ENCODE measurements at regions not wholly inside any gene's neighbourhood (a gene's known extent, or its start where the extent isn't known, plus 50 kb on each side); places are given as distances from the start of the nearest gene placed in this dataset.

DNA sequence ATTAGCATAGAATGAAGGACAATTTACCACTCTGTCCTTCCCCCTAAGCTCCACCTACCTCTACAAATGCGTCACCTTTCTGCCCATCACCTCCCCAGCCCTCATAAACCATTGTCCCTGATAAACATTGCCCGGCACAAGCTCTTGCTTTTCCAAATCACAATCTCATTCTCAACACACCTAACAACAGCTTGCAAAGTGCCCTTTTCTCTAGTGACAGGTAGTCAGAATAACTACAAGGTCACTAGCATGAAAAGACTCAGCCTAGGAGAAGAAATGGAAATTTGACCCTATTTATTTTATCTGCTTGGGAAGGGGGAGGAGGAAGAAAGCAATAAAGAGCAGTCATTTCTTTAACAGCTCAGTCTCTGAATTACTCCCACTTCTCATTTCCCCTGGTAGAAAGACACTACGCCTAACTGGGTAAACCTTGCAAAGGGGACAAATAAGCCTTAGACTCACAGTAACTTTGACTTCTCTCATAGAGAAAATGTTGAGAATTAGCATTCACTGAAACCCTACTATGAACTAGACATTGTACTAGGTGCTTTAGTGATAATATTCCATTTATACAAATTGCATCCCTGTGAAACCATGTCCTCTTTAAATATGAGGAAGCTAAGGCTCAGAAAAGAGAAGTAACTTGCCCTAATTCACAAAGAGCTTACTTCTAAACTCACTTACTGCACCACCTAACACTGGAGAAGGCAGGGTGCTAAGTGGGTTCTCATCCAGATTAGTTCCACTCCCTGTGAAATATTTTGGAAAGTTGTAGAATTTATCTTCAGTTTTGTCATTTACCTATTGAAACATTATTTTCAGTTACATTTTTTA is 116.2 kb upstream of the FNDC3A start:
- Mint-ChIP-seq H3K27me3 (no peaks in the 10 kb centered on the region), H3K4me3 (peak overlapping the region in 2 of 4 donors; percentile 5 to 21), H3K4me1 (peaks cover 0 to 13% (median 9%) of the 10 kb centered on the region in 4 donors), H3K36me3 (no peaks in the 10 kb centered on the region), H3K9me3 (peaks cover 0 to 2% (median 0%) of the 10 kb centered on the region in 7 donors), H3K27ac (peak overlapping the region in 1 of 3 donors; percentile 74)
- ATAC-seq (ENCODE audit: low read depth in 2 of 2) (no peak), DNase-seq (no peak)
- Histone ChIP-seq H3K36me3 (ENCODE audit: control insufficient read depth, insufficient read depth, low read length) (no peaks in the 10 kb centered on the region), H3K4me1 (ENCODE audit: control insufficient read depth, insufficient read depth, low read length, poor library complexity, severe bottlenecking) (no peaks in the 10 kb centered on the region), H3K27me3 (ENCODE audit: control insufficient read depth, insufficient read depth, low read length) (no peaks in the 10 kb centered on the region), H3K9me3 (ENCODE audit: control insufficient read depth in 2 of 2, low read length in 2 of 2) (no peaks in the 10 kb centered on the region), H3K27ac (ENCODE audit: insufficient read depth, low read length, poor library complexity, severe bottlenecking) (no peak overlapping the region), H3K4me3 (ENCODE audit: low read depth, low read length) (no peak overlapping the region)

GRCh38 chr13:48860364-48860763 is 115.3 kb upstream of the FNDC3A start:
- no peak for ATAC-seq (ENCODE audit: low read depth in 2 of 2)
- Mint-ChIP-seq H3K27me3 (no peaks in the 10 kb centered on the region), H3K27ac (no peak overlapping the region), H3K36me3 (no peaks in the 10 kb centered on the region), H3K9me3 (peaks cover 0 to 2% (median 0%) of the 10 kb centered on the region in 7 donors), H3K4me3 (no peak overlapping the region), H3K4me1 (peaks cover 0 to 13% (median 9%) of the 10 kb centered on the region in 4 donors)
- H3K4me1 ChIP-seq (ENCODE audit: control insufficient read depth, insufficient read depth, low read length, poor library complexity, severe bottlenecking): no peaks in the 10 kb centered on the region
- no peak overlapping the region for H3K27ac ChIP-seq (ENCODE audit: insufficient read depth, low read length, poor library complexity, severe bottlenecking)
- H3K4me3 ChIP-seq (ENCODE audit: low read depth, low read length): no peak overlapping the region
- no peaks in the 10 kb centered on the region for H3K36me3 ChIP-seq (ENCODE audit: control insufficient read depth, insufficient read depth, low read length)
- no peak for DNase-seq
- no peaks in the 10 kb centered on the region for H3K9me3 ChIP-seq (ENCODE audit: control insufficient read depth in 2 of 2, low read length in 2 of 2)
- H3K27me3 ChIP-seq (ENCODE audit: control insufficient read depth, insufficient read depth, low read length): no peaks in the 10 kb centered on the region

- Histone ChIP-seq H3K9me3 (ENCODE audit: control insufficient read depth in 2 of 2, low read length in 2 of 2) (no peaks in the 10 kb centered on the region), H3K27me3 (ENCODE audit: control insufficient read depth, insufficient read depth, low read length) (no peaks in the 10 kb centered on the region), H3K27ac (ENCODE audit: insufficient read depth, low read length, poor library complexity, severe bottlenecking) (no peak overlapping the region), H3K36me3 (ENCODE audit: control insufficient read depth, insufficient read depth, low read length) (no peaks in the 10 kb centered on the region), H3K4me1 (ENCODE audit: control insufficient read depth, insufficient read depth, low read length, poor library complexity, severe bottlenecking) (no peaks in the 10 kb centered on the region), H3K4me3 (ENCODE audit: low read depth, low read length) (no peak overlapping the region)
- DNase-seq (no peak), ATAC-seq (ENCODE audit: low read depth in 2 of 2) (no peak)
- no peaks in the 10 kb centered on the region for H3K36me3 Mint-ChIP-seq
- H3K9me3 Mint-ChIP-seq: peaks cover 0 to 2% (median 0%) of the 10 kb centered on the region in 7 donors
- H3K27me3 Mint-ChIP-seq: no peaks in the 10 kb centered on the region
- peaks cover 0 to 13% (median 9%) of the 10 kb centered on the region in 4 donors for H3K4me1 Mint-ChIP-seq
- no peak overlapping the region for H3K4me3 Mint-ChIP-seq
- no peak overlapping the region for H3K27ac Mint-ChIP-seq
Measured at GRCh38 chr13:48862572-48862971, 113.1 kb upstream of the FNDC3A start.

DNA sequence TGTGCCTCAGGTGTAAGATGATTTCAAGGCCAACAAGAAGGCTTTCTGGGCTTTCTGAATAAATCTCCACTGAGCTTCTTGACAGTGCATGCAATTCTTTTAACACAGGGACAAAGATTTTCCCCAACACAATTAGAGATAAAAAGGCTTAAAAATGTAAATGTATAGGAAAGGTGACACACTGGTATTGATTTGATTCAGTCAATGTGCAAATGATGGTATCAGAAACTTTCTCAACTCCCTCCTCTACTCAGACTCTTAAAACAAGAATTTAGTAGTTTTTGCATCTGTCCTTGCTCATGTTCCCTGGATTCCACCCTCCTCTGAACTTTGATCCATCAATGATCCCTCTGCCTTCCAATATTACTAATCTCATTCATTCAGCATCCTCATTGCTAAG is 111.6 kb upstream of the FNDC3A start:
- Histone ChIP-seq H3K27me3 (ENCODE audit: control insufficient read depth, insufficient read depth, low read length) (no peaks in the 10 kb centered on the region), H3K4me1 (ENCODE audit: control insufficient read depth, insufficient read depth, low read length, poor library complexity, severe bottlenecking) (no peaks in the 10 kb centered on the region), H3K9me3 (ENCODE audit: control insufficient read depth in 2 of 2, low read length in 2 of 2) (no peaks in the 10 kb centered on the region), H3K4me3 (ENCODE audit: low read depth, low read length) (no peak overlapping the region), H3K27ac (ENCODE audit: insufficient read depth, low read length, poor library complexity, severe bottlenecking) (no peak overlapping the region), H3K36me3 (ENCODE audit: control insufficient read depth, insufficient read depth, low read length) (no peaks in the 10 kb centered on the region)
- Mint-ChIP-seq H3K9me3 (peaks cover 0 to 2% (median 0%) of the 10 kb centered on the region in 7 donors), H3K27me3 (no peaks in the 10 kb centered on the region), H3K36me3 (no peaks in the 10 kb centered on the region), H3K4me1 (peaks cover 0 to 3% (median 1%) of the 10 kb centered on the region in 4 donors), H3K27ac (no peak overlapping the region), H3K4me3 (no peak overlapping the region)
- DNase-seq (no peak), ATAC-seq (ENCODE audit: low read depth in 2 of 2) (no peak)

- no peak overlapping the region for H3K4me3 Mint-ChIP-seq
- Histone ChIP-seq H3K27ac (ENCODE audit: insufficient read depth, low read length, poor library complexity, severe bottlenecking) (no peak overlapping the region), H3K4me3 (ENCODE audit: low read depth, low read length) (no peak overlapping the region), H3K36me3 (ENCODE audit: control insufficient read depth, insufficient read depth, low read length) (no peaks in the 10 kb centered on the region), H3K9me3 (ENCODE audit: control insufficient read depth in 2 of 2, low read length in 2 of 2) (no peaks in the 10 kb centered on the region), H3K4me1 (ENCODE audit: control insufficient read depth, insufficient read depth, low read length, poor library complexity, severe bottlenecking) (no peaks in the 10 kb centered on the region), H3K27me3 (ENCODE audit: control insufficient read depth, insufficient read depth, low read length) (no peaks in the 10 kb centered on the region)
- H3K9me3 Mint-ChIP-seq: no peaks in the 10 kb centered on the region
- no peaks in the 10 kb centered on the region for H3K27me3 Mint-ChIP-seq
- H3K27ac Mint-ChIP-seq: no peak overlapping the region
- H3K4me1 Mint-ChIP-seq: no peaks in the 10 kb centered on the region
- ATAC-seq (ENCODE audit: low read depth in 2 of 2): no peak
- no peaks in the 10 kb centered on the region for H3K36me3 Mint-ChIP-seq
- DNase-seq: no peak
Measured at GRCh38 chr13:48866249-48866648, 109.5 kb upstream of the FNDC3A start.

- peaks cover 6% of the 10 kb centered on the region for H3K27me3 Mint-ChIP-seq
- DNase-seq (no peak), ATAC-seq (ENCODE audit: low read depth in 2 of 2) (no peak)
- Histone ChIP-seq H3K27me3 (ENCODE audit: control insufficient read depth, insufficient read depth, low read length) (peaks cover 3% of the 10 kb centered on the region), H3K4me1 (ENCODE audit: control insufficient read depth, insufficient read depth, low read length, poor library complexity, severe bottlenecking) (no peaks in the 10 kb centered on the region), H3K36me3 (ENCODE audit: control insufficient read depth, insufficient read depth, low read length) (no peaks in the 10 kb centered on the region), H3K4me3 (ENCODE audit: low read depth, low read length) (no peak overlapping the region), H3K9me3 (ENCODE audit: control insufficient read depth in 2 of 2, low read length in 2 of 2) (no peaks in the 10 kb centered on the region), H3K27ac (ENCODE audit: insufficient read depth, low read length, poor library complexity, severe bottlenecking) (no peak overlapping the region)
- peaks cover 0 to 6% (median 0%) of the 10 kb centered on the region in 4 donors for H3K4me1 Mint-ChIP-seq
- no peak overlapping the region for H3K4me3 Mint-ChIP-seq
- no peak overlapping the region for H3K27ac Mint-ChIP-seq
- H3K9me3 Mint-ChIP-seq: peaks cover 0 to 2% (median 0%) of the 10 kb centered on the region in 7 donors
- H3K36me3 Mint-ChIP-seq: no peaks in the 10 kb centered on the region
Measured at GRCh38 chr13:48873081-48873480, 102.6 kb upstream of the FNDC3A start.

DNA sequence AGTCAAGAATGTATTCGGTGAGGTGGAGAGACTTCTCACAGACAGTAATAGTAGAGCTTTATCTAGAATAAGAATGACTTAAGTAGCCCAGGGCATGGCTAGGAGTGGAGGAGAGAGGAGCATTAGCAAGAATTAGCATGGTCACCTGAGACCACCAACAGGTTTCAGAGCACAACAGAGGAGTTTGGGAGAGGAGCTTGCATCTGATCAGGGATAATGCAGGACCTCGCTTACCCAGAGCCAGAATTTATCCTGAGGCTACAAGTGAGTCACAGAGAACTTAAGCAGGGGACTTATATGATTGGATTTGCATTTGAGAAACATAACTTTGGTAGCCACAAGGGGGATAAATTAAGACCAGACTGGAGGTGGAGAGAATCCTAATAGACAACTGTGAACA is 102.1 kb upstream of the FNDC3A start:
- no peaks in the 10 kb centered on the region for H3K36me3 Mint-ChIP-seq
- Histone ChIP-seq H3K27me3 (ENCODE audit: control insufficient read depth, insufficient read depth, low read length) (peaks cover 3% of the 10 kb centered on the region), H3K9me3 (ENCODE audit: control insufficient read depth in 2 of 2, low read length in 2 of 2) (no peaks in the 10 kb centered on the region), H3K4me1 (ENCODE audit: control insufficient read depth, insufficient read depth, low read length, poor library complexity, severe bottlenecking) (no peaks in the 10 kb centered on the region), H3K36me3 (ENCODE audit: control insufficient read depth, insufficient read depth, low read length) (no peaks in the 10 kb centered on the region), H3K4me3 (ENCODE audit: low read depth, low read length) (no peak overlapping the region), H3K27ac (ENCODE audit: insufficient read depth, low read length, poor library complexity, severe bottlenecking) (no peak overlapping the region)
- peaks cover 6% of the 10 kb centered on the region for H3K27me3 Mint-ChIP-seq
- H3K9me3 Mint-ChIP-seq: peaks cover 0 to 2% (median 0%) of the 10 kb centered on the region in 7 donors
- no peak for DNase-seq
- no peak overlapping the region for H3K27ac Mint-ChIP-seq
- no peak for ATAC-seq (ENCODE audit: low read depth in 2 of 2)
- peaks cover 0 to 6% (median 0%) of the 10 kb centered on the region in 4 donors for H3K4me1 Mint-ChIP-seq
- H3K4me3 Mint-ChIP-seq: no peak overlapping the region

- peaks cover 0 to 8% (median 2%) of the 10 kb centered on the region in 4 donors for H3K4me1 Mint-ChIP-seq
- Histone ChIP-seq H3K9me3 (ENCODE audit: control insufficient read depth in 2 of 2, low read length in 2 of 2) (no peaks in the 10 kb centered on the region), H3K36me3 (ENCODE audit: control insufficient read depth, insufficient read depth, low read length) (no peaks in the 10 kb centered on the region), H3K4me1 (ENCODE audit: control insufficient read depth, insufficient read depth, low read length, poor library complexity, severe bottlenecking) (no peaks in the 10 kb centered on the region), H3K4me3 (ENCODE audit: low read depth, low read length) (no peak overlapping the region), H3K27me3 (ENCODE audit: control insufficient read depth, insufficient read depth, low read length) (peaks cover 3% of the 10 kb centered on the region), H3K27ac (ENCODE audit: insufficient read depth, low read length, poor library complexity, severe bottlenecking) (no peak overlapping the region)
- no peak overlapping the region for H3K27ac Mint-ChIP-seq
- peaks cover 0 to 2% (median 0%) of the 10 kb centered on the region in 7 donors for H3K9me3 Mint-ChIP-seq
- no peak for DNase-seq
- no peaks in the 10 kb centered on the region for H3K36me3 Mint-ChIP-seq
- no peak overlapping the region for H3K4me3 Mint-ChIP-seq
- no peak for ATAC-seq (ENCODE audit: low read depth in 2 of 2)
- H3K27me3 Mint-ChIP-seq: peaks cover 6% of the 10 kb centered on the region
Measured at GRCh38 chr13:48874165-48874564, 101.5 kb upstream of the FNDC3A start.
